Hematopoietic multipotent progenitor cell treated with erythropoietin and hydrocortisone succinate and interleukin-3 and kit ligand, for 4 days (in vitro differentiated cells): ENCODE measurements at regions not wholly inside any gene's neighbourhood (a gene's known extent, or its start where the extent isn't known, plus 50 kb on each side); places are given as distances from the start of the nearest gene placed in this dataset.
A peak's percentile ranks its signal among the peaks of the same experiment; 100 is the strongest.

Source experiments
- DNase-seq: peaks from one replicate; pipeline ENCODE4 v3.0.0-alpha.2; 2015

DNA sequence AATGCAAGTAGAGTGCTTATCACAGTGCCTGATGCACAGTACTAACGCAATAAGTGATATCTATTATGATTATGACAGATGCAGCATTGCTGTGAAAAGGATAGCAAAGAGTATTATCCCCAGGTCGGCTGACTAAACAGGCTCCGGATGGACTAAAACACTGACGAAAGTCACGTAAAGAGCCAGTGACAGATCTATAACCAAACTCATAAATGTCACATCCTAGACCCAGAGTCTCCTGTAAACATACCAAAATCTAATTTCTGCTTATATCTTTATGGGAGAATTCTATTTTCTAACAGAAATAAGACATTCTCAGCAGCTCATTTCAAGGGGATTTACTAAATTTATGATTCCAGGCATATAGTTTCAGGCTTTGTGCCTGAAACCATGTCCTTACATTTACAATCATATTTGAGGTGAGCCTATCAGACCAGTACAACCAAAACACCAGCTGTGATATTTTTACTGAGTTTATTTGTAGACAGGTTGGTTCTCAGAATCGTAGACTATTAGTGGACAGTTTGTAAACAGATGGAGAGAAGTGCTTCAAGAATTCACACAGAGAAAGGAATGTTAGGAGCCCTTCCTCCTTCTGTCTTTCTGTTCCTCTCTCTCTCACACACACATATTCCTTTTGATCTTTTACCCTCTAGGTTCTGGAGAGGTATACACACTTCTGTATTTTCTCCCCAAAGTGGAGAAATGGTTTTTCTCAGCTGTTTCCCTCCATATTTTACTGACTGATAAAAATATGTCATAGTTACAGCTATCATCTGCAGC lies 52.4 kb upstream of the WDR26 start:
- DNase-seq = no peak

DNA sequence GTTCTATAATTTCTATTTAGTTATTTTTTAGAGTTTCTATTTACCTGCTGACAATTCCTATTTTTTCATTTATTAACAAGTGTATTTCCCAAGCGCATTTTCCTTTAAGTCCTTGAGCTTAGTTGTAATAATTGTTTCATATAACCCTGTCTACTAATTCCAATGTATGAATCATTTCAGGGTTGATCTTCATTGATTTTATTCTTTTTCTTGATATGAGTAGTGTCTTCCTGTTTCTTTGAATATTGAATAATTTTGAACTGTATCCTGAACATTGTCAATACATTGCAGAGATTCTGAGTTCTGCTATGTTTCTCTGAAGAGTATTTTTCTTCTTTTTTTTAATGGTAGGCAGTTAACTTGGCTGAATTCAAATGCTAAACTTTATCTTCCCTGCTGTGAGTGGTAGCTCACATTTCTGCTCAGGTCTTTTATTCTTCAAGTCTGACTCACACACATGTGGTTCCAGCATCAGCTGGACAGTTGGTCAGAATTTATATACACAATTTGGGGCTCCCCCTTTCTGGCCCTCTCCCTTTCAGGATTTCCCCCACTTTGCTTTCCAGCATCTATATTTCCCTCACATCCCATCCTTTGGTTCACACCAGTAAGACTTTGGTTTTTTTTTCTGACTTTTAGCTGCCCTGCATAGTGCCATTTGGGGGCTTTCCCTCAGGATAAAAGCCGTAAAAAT lies 54.4 kb upstream of the WDR26 start:
- DNase-seq = no peak

DNA sequence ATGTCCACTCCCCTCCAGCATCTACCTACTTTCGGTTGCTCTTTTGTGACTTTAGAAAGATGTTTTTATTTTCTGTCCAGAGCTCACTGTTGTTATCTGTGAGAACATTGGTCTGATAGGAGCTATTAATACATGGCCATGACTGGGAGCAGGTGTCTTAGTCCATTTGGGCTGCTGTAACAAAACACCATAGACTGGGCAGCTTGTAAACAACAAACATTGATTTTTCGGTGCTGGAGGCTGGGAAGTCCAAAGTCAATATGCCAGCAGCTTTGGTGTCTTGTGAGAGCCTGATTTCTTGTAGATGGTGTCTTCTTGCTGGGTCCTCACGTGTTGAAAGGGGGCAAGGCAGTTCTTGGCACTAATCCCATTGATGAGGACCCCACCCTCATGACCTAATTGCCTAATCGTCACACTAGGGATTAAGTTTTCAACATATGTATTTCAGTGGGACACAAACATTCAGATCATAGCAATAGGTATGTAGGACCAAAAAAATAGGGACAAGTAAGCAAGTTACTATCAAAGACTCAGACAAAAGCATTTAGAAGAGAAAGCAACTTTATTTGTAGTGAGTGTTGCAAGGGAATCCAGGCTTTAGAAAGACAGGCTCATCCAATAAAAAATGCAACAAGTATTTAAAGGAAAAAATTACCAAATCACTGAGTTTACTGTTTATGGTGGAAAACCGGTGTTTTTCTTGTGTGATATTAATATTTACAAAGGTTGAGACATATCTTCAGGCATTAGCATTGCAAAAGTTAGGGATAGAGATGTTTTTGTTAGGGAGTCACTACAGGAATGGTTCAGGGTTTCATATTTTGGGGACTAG lies 55.2 kb upstream of the WDR26 start:
- DNase-seq = no peak

DNA sequence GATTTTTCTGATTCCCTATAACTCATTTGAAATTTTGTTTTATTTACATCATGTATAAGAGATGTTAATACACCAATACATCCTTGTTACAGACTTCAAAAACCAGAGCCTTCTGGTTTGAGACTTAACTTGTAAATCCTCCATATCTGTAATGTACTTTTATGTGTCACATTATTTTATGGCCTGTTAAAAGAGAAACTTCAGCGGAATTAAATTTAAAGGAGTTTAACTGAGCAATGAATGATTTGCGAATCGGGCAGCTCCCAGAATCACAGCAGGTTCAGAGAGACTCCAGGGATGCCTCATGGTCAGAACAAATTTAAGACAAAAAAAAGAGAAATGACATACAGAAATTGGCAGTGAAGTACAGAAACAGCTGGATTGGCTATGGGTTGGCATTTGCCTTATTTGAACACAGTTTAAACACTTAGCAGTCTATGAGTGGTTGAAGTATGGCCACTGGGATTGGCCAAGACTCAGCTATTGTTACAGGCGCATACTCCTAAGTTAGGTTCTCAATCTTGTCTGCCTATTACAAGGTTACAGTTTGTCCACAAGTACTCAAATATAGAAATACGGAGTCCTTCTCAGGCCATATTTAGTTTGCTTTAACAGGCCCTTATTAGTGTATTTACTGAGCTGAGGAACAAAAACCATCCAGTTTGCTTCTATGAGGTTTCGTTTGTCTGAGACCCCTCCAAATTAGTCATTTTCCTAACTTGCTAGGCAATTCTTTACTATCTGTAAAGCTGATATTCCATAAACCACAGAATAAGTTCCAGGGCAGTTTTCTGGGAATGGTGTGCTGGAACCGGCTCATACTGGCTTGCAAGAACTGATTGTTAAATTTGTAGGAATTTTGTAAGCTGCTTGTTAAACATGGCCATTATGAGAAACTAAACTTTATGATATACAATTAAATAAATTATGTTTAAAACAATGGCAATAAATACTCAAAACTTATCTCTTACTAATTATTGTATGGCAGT lies 56.2 kb upstream of the WDR26 start:
- no peak for DNase-seq

DNA sequence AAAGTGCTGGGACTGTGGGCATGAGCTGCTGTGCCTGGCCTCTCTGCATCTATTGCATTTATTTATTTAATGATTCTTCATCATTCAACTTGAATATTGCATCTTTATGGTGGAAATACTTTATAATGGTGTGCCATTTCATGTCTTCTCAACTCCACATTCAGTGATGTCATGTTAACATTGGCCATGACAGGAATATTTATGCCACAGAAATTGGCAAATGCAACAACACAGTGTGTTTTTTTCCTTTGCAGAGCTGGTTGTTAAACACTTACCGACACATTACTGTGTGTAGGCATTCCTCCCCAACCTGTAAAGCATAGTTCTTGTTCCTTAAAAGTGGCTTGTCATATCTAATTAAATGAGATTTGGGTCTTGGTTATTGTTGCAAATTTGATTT lies 57.4 kb upstream of the WDR26 start:
- no peak for DNase-seq

DNA sequence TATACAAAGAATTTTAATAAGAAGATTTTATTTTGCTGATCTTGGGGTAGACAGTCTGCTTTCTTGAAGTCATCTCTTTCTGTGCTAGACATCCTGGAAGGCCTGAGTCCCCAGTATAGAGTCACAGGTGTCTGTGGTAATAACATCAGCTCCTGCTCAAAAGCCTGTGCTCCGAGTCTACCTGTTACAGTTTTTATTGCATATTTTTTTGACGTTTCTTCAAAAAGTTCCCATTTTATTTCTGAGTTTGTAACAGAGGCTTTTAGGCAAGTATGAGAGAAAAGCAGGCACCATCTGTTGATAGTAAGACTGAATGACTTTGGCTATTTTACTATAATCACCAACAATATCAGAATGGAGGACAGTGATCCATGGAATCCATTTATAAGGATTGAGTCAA lies 58.0 kb upstream of the WDR26 start:
- DNase-seq = no peak

DNA sequence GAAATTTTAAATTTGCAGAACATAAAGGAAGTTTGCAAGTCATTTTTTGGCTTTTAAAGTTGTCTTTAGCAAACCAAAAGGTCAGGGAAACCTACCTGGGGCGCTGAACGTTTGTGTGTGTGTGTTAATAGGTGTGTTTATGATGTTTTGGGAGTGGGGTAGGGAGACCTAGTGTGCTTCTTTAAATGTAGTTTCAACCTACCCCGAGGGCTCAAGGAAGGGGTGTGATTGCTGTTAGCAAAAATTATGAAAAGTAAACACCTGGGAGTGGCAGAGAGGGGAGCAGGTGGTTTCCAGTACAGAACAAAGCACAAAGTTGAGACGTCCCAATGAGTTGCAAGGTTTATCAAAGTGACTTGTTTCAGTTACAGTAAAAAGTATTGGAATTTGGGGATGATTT lies 58.7 kb upstream of the WDR26 start:
- no peak for DNase-seq

DNA sequence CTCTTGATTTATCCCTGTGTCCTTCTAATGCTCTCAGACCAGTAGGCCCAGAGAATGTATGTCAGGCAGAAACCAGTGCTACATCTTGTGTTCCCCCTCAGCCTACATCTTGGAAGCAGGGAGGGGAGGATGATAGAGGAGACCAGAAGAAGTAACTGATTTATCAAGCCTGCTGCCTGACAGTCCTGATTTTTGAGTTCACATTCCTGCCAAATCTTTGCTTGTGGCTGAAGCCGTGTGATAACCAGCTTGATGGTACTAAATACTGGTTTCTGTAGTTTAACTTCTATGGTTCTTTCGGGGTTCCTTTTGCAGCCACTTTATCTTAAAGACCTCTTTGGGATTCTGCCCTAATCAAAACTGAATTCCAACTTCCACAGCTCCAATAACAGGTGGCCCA lies 59.7 kb upstream of the WDR26 start:
- no peak for DNase-seq

DNA sequence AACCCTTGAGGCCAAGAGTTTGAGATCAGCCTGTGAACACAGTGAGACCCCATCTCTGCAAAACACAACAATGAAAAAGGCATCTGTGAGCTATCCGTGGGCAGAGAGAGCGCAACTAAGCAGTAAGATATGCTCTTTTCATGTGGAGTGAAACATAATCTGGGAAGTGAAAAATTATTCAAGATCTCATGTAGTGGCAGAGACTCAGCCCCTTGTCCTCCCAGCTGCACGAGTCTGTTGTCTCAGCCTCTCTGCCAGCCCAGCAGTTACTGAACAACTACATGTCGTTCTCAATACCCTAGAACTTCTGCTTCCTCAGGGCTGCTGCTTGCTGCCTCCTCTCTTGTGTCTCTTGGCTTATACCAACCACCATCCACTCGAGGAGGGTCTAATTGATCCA lies 61.3 kb upstream of the WDR26 start:
- DNase-seq = no peak

DNA sequence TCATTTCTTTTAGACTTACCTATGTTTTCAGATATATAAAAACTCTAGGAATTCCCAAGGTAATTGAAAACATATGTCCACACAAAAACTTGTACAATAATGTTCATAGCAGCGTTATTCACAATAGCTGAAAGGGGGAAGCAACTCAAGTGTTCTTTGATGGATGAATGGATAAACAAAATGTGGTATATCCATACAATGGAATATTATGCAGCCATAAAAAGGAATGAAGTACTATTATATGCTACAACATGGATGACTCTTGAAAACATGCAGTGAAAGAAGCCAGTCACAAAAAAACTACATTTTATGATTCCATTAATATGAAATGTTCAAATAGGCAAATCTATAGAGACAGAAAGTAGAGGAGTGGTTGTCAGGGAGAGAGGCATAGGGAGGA lies 62.2 kb upstream of the WDR26 start:
- DNase-seq = no peak

DNA sequence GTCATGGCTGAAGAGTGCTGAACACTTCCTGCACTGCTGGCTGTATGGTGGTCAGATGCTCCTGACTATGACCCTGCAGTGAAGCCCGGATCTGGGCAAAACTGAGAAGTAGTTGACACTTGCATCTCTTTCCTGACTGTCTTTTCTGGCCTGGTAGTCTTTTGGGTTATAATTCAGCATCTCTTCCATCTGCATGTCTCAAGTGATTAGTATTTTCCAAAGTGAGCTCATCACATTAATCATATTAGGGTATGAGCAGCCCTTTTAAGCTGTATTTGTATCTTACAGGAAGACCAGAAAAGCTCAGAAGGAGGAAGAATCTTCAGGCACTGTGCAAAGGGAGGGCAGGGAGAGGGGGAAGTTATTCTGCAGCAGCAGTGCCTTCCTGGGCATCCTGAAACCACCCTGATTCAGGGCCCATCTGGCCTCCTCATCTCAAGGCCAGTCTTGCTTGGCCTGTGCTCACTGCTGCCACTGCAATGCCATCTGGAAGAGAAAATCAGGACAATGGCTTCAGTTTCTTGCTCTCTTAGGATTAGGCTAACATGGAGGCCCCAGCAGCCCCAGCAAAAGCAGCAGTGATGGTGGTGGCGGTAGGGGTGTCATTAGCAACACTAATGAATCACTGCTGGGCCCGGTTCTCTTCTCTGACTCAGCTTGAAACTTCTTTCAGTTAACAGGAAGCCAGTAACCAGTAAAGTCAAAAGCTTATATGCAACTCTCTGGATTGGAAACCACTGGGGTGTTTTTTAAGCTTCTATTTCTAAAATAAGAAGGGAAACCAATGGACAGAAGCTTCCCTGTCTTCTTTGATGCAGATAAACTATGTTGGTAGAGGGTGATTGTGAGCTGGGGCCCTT lies 63.3 kb upstream of the WDR26 start:
- DNase-seq = peak; percentile 46

DNA sequence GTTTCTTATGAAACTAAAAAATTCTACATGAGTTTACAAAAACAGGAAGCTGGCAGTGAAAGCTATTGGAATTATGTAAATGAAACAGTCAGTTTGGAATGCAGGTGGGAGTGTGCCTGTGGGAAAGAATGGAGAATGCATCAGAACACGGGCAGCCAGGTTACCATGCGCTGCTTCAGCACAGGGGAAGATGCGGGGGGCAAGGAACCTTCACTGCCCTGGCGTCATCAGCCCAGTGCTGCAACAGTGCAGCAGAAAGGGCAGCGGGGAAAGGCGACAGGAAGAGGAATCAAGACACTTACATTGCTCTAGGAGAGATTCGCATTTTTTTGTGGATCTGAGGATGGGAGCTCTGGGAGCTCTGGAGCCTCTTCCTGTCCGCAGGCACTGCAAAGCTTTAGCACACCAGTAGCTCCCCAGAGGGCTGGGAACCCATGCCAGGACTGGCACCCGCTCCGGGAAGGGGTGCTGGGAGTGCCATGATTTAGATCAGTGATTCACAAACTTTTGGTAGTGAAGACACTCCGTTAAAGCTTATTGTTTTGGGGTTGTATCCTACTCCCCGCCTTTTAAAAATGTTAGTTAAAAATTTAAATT lies 64.1 kb upstream of the WDR26 start:
- no peak for DNase-seq

DNA sequence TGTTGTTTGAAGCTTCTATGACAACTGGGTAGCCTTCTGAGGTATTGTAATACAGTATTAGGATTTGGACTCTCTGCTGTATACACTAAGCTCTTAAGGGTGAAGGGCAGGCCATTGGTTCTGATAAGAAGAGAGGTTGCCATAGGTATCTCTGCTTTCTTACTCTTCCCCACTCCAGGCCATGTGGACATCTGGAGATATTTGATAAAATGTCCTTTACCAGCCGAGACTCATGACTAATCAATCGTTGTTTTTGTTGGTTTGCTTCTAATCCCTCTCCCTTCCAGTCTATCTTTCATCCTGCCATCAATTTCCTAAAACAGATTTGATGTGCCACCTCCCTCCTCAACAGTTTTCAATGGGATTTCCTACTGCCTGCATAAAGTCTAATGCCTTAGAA lies 64.6 kb upstream of the WDR26 start:
- peak; percentile 60 for DNase-seq

DNA sequence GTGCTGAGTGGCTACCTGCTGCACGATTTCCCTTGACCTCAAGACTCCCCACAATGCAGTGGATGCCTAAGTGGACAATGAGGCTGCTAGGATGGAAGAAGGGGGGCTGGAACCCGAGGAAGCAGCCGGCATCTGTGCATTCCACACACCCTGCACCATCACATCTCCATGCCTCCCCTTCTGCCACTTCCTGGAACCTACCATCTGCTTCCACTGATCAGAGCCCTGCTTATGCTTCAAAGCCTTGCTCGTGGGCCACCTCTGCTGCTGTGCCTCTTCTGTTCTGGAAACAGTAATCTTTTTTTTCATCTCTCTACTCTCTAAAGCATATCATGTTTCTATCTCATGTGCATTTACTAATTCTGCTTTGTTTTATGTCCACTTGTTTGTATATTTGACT lies 66.2 kb upstream of the WDR26 start:
- peak; percentile 50 for DNase-seq

DNA sequence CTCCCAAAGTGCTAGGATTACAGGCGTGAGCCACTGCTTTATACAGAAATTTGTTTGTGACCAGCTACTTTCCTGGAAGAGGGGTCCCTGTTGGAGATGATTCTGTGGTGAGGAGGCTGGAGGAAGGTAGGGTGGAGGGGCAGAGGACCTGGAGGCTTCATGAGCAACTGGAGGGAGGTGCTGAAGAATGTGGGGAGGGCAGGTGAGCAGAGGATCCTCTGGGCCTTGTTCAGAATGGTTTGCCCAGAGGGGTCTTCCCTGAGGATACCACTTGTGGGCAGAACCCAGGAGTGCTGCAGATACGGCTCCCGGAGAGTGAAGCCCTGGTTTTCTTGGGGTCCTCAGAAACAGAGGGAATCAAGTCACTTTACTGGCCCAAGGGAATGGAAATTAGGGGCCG lies 67.2 kb upstream of the WDR26 start:
- no peak for DNase-seq

DNA sequence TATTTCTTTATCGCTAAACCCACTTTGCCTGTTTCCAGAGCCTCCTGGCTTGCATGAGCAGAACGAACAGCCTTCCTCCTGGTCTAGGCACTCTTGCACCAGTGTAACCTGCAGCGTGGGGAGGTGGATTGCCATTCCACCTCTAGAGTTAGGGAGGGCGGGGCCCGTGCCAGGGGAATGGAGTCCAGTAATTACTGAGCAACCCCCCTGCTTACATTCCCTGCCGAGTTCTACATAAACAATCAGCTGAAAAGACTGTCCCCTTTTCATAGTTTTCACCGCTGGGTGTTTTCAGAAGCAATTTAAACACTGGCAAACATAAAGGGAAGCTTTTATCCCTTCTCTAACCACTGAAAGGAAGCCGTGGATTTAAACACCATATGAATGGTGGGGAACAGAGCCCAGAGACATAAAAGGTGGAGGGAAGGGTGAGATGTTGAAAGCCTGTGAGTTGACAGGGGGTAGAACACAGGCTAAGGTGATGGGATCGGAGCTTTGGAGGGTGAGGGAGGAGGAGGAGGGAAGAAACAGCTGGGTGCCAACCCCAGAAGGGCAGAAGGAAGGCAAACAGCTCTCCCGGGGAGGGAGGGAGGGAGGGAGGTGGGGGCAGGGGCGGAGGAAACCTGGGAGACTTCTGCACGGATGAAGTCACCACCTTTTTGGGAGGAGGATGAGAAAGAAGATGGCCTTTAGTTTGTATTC lies 68.0 kb upstream of the WDR26 start:
- DNase-seq = no peak

DNA sequence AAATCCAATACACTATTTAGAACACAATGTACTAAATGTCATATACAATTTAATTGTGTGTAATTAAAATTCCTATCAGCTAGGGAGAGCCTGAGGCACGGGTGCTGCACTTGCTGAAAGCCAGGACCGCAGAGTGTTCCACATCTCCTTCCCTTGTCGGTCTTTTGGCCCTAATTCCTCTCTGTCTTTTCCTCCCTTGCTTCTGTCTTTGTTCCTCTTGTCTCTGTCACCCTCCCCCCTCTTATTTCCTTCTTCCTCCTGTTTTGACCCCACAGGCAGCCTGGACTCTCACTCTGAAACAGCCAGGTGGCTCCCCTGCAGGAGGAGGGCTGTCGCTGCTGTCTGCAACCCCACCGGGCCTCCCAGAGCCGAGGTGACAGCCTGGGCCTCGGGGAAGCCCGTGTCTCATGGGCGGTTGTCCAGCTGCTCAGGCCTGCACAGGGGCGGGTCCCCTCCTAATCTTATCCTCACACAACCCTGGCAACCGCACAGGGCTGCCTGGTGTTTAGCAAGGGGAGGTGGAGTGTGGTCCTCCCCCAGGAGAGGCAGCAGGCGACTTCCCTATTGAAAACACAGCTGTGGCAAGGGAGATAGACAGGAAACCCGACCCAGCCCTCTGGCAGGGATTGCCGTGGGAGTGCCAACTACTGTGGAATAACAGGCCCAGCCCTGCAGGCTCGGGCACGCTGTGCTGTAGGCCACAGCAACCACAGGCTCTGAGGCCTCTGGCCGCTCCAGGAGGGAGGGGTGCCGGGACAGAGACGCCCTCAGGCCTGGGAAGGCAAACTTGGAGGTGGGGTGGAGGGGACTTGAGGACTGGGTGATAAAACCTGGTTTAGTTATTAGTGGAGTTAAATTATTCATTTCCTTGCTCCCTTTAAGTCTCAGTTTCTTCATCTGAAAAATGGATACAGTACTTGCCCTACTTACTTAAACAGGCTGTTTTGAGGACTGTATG lies 68.8 kb upstream of the WDR26 start:
- DNase-seq = peak; percentile 99

DNA sequence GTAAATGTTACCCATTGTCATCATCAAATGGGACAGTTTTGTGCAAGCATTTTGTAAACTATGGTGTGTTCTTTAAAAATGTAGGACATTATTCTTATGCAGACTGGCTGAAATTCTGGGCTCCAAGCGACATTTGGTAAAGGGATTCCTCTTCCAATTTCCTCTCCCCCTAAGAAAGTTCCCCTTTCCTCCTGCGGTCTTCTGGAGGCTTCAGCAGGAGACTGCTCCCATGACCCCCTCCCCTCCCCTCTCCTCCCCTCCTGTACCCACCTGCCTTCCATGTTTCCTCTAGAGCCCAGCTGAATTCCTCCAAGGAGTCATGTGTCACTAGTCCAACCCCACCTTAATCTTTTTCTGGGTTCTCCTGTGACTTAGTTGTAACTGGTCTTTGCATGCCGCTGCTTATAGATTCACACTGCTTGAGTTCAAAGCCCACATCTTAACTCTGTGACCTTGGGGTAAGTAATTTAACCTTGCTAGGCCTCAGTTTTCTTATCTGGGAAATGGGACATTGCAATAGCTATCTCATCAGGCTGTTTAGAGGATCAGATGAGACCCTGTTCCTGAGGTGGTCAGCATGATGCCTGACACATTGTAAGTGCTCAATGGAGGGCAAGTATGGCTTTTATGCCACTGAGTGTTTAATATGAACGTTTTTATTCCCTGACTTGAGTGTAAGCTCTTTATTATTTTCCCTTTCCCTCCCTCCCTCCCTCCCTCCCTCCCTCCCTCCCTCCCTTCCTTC lies 69.9 kb upstream of the WDR26 start:
- DNase-seq = no peak
